Muscle of leg (tissue), 3 donors: ENCODE measurements at regions not wholly inside any gene's neighbourhood (a gene's known extent, or its start where the extent isn't known, plus 50 kb on each side); places are given as distances from the start of the nearest gene placed in this dataset.
"Not testable (repeated sequence)": the region's sequence is repeated elsewhere in the genome, so short reads cannot be mapped to it uniquely, and the experiment has no call there.

Experiments
- DNase-seq: peaks from one replicate; pipeline ENCODE4 v3.0.0; 2013
- H3K27ac ChIP-seq: one replicate; pipeline ENCODE4 v1.5.1; 2013; ENCODE audit warnings: mild to moderate bottlenecking, low read length, control low read depth
- H3K27me3 ChIP-seq: one replicate; pipeline ENCODE4 v1.6.1; 2013; ENCODE audit warnings: low read length; ENCODE audit not compliant: control insufficient read depth, insufficient read depth
- H3K36me3 ChIP-seq: one replicate; pipeline ENCODE4 v1.6.1; 2013; ENCODE audit warnings: low read length; ENCODE audit not compliant: control insufficient read depth, insufficient read depth
- H3K4me1 ChIP-seq: one replicate; pipeline ENCODE4 v1.6.1; 2013; ENCODE audit warnings: low read length; ENCODE audit not compliant: control insufficient read depth, insufficient read depth
- H3K4me3 ChIP-seq: one replicate; pipeline ENCODE4 v1.5.1; 2013; ENCODE audit warnings: low read length, control low read depth
- H3K9me3 ChIP-seq: replicated peaks from 2 replicates; pipeline ENCODE4 v1.6.1; 2013; ENCODE audit warnings: low read depth, low read length; ENCODE audit not compliant: control insufficient read depth
- WGBS: methylation state at CpG from one replicate; pipeline ENCODE4 v1.1.5; 2013; ENCODE audit warnings: missing lambda C conversion rate; ENCODE audit not compliant: insufficient coverage; 5-methylcytosine and 5-hydroxymethylcytosine counted together

DNA sequence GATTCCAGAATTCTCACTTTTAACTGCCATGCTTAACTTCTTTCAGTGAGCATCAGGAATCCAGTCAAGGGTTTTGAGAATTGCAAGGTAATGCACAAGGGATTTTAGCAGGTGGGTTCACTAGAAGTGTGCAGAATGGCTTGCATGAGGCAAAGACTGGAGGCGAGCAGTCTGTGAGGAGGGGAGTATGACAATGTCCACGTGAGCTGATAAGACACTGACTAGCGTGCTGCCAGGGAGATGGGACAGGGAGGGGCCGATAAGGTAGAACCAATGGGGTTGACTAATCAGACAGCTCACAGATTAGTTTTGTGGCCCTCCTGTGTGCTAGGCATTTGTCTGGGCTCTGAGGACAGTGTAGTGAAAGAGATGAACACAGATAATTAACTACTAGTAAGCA, 102.0 kb upstream of the DAZL start:
- no peaks in the 10 kb centered on the region for H3K4me1 ChIP-seq
- no peaks in the 10 kb centered on the region for H3K36me3 ChIP-seq
- 61% methylated on average over 4 of the region's 4 CpGs for WGBS
- no peaks in the 10 kb centered on the region for H3K27me3 ChIP-seq
- no peaks in the 10 kb centered on the region for H3K9me3 ChIP-seq
- no peak overlapping the region for H3K4me3 ChIP-seq
- H3K27ac ChIP-seq, result no peak overlapping the region
- no peak for DNase-seq

DNA sequence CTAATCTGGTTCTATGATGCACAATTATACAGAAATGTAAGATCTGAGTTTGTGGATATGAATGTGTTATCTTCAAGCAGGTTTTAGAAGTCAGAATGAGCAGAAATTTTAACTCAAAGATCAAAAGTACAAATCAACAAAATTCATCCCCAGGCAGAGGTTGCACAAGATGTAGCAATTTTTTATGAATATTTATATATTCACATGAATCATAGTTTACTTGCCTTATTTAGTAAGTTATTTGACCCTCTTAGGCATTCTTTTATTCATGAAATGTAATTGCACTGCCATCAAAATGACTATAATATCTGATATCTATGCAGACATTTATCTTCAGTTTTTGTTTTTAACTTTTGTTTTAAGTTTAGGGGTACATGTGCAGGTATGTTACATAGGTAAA, 103.1 kb upstream of the DAZL start:
- Histone ChIP-seq H3K27ac (no peak overlapping the region), H3K27me3 (no peaks in the 10 kb centered on the region), H3K4me1 (no peaks in the 10 kb centered on the region), H3K9me3 (no peaks in the 10 kb centered on the region), H3K4me3 (no peak overlapping the region), H3K36me3 (no peaks in the 10 kb centered on the region)
- DNase-seq, result no peak

DNA sequence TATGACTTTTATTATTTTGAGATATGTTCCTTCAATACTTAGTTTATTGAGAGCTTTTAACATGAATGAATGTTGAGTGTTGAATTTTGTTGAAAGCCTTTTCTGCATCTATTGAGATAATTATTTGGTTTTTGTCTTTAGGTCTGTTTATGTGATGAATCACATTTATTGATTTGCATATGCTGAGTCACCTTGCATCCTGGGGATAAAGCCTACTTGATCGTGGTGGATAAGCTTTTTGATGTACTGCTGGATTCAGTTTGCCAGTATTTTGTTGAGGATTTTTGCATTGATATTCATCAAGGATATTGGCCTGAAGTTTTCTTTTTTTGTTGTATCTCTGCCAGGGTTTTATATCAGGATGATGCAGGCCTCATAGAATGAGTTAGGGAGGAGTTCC, 106.5 kb upstream of the DAZL start:
- no CpG with 5 or more reads among the region's 1 CpG for WGBS
- H3K9me3 ChIP-seq, H3K27ac ChIP-seq, DNase-seq, H3K36me3 ChIP-seq, H3K4me3 ChIP-seq, H3K27me3 ChIP-seq, H3K4me1 ChIP-seq: not testable (repeated sequence)

DNA sequence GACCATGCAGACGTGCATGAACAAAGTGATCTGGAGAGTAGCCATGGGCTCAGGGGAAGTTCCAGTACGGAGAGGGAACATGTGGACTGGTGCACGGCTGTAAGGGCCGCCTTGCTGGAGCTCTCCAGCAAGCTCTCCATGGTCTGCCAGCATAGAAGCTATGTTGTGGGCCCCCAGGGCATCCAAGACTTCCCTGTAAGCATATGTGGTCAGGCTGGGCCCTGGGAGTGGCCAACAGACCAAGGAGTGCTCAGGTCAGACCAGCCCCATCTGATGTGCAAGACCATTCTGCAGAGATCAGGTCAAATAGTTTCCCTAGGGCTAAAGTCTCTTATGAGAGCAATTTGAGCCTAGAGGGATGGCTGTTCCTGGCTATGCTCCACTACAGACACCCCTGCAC, 110.1 kb upstream of the DAZL start:
- Histone ChIP-seq H3K9me3 (peaks cover 2% of the 10 kb centered on the region), H3K27me3 (no peaks in the 10 kb centered on the region), H3K36me3 (no peaks in the 10 kb centered on the region), H3K4me1 (no peaks in the 10 kb centered on the region), H3K4me3 (no peak overlapping the region), H3K27ac (no peak overlapping the region)
- no peak for DNase-seq
- WGBS, result 88% methylated on average over 4 of the region's 4 CpGs

DNA sequence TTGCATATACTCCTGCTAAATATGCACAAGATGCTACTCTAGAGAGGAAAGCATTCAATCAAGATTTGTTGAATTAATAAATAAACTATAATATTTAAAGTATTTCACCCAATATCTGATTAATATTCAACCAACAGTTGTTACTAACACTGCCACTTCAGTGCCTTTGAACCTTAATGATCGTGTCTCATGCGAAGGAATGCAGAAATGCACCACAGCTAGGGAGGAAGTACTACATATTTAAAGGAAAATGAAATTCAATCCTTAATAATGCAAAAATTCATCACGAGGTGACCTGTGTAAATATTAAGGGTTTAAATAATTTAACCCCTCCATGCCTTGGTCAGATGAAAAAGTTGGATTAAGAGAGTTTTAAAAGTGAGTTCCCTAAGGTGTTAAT, 114.2 kb upstream of the DAZL start:
- Histone ChIP-seq H3K27me3 (no peaks in the 10 kb centered on the region), H3K27ac (no peak overlapping the region), H3K4me3 (no peak overlapping the region), H3K4me1 (no peaks in the 10 kb centered on the region), H3K36me3 (no peaks in the 10 kb centered on the region), H3K9me3 (no peaks in the 10 kb centered on the region)
- WGBS, result no CpG with 5 or more reads among the region's 3 CpGs
- DNase-seq, result no peak

DNA sequence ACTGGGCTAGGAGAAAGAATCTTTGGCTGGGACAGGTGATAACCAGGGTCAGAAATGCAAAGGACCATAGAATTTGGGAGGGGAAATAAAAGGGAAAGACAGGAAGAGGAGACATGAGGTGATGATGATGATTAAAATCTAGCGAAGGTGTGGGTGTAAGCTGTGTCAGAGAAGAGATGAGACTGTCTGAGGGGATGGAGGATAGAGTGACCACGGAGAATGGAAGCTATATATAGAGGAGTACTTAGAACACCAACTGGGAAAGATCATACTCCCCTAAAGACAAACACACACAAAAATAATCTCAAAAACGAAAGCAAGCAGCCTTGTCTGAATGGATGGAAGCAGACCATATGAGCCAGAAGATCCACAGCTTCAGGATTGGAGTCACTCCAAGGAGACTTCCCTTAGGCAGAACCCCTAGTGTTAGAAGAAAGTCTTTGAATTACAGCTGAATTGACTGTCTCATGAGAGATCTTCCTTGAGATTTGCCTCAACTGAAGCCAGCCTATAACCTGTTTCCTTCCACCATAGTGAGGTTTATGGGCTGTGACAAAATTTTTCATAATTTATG, 115.2 kb upstream of the DAZL start:
- no peaks in the 10 kb centered on the region for H3K4me1 ChIP-seq
- H3K9me3 ChIP-seq, result no peaks in the 10 kb centered on the region
- 100% methylated on average over 1 of the region's 3 CpGs for WGBS
- DNase-seq, result no peak
- H3K4me3 ChIP-seq, result no peak overlapping the region
- H3K27ac ChIP-seq, result no peak overlapping the region
- H3K36me3 ChIP-seq, result no peaks in the 10 kb centered on the region
- H3K27me3 ChIP-seq, result no peaks in the 10 kb centered on the region

DNA sequence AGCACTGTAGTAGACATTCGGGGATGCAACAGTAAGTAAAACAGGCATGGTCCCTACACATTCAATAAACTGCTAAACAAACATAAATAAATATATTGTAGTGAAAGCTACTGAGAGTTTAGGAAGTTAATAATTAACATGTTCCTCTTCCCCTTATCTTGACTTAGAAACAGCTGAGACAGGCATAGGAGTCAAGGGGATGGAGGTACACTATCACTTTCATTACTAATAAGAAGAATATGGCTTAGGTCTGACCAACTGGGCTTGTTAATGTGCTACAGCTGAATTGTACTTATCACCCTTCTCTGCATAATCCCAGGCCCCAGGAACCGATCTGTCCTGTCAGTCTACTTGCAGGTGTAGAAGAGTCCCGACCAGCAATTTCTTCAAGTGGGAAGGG, 116.3 kb upstream of the DAZL start:
- H3K4me3 ChIP-seq, result no peak overlapping the region
- H3K36me3 ChIP-seq, result no peaks in the 10 kb centered on the region
- WGBS, result no CpG with 5 or more reads among the region's 3 CpGs
- no peaks in the 10 kb centered on the region for H3K4me1 ChIP-seq
- no peak for DNase-seq
- H3K27ac ChIP-seq, result no peak overlapping the region
- H3K27me3 ChIP-seq, result no peaks in the 10 kb centered on the region
- H3K9me3 ChIP-seq, result peaks cover 2% of the 10 kb centered on the region

DNA sequence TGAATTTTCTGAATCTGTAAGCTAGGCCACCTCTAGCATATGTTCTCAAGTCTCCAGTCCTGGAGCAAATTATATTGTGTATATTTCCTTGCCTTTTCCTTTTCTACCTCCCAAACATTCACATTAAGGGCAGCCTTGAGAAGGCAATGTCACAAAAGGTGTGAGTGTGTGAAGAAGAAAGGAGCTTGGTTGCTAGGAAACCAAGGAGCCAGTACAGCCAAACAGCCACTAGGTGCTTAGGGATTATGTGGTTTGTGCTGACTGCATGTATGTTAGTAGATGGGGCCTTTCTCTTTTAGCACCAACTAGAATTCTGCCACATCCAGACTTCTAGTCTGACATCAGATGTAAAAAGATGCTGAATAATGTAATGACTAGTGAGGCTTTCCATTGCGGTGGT, 118.8 kb upstream of the DAZL start:
- no CpG with 5 or more reads among the region's 1 CpG for WGBS
- no peaks in the 10 kb centered on the region for H3K4me1 ChIP-seq

DNA sequence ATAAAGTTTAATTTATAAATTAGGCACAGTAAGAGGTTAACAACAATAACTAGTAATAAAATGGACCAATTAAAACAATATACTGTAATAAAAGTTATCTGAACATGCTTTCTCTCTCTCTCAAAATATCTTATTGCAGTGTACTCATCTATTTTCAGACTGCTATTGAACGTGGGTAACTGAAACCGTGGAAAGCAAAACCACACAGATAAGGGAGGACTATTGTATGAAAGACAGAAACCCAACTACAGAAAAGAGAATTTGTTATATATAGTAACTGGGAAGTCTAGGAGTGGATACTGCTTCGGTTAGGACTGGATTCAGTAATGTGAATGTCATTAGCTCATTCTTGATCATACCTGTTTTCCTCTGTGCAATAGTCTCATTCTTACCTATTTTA, 119.3 kb upstream of the DAZL start:
- no peaks in the 10 kb centered on the region for H3K4me1 ChIP-seq
- DNase-seq, result no peak
- WGBS, result no CpG with 5 or more reads among the region's 3 CpGs
- no peaks in the 10 kb centered on the region for H3K27me3 ChIP-seq
- H3K27ac ChIP-seq, result no peak overlapping the region
- H3K36me3 ChIP-seq, result no peaks in the 10 kb centered on the region
- H3K9me3 ChIP-seq, result peaks cover 2% of the 10 kb centered on the region
- no peak overlapping the region for H3K4me3 ChIP-seq

More for the DNA sequence above, 118.8 kb upstream of the DAZL start:
- Histone ChIP-seq H3K4me3 (no peak overlapping the region), H3K9me3 (peaks cover 2% of the 10 kb centered on the region), H3K36me3 (no peaks in the 10 kb centered on the region), H3K27ac (no peak overlapping the region), H3K27me3 (no peaks in the 10 kb centered on the region)
- no peak for DNase-seq

DNA sequence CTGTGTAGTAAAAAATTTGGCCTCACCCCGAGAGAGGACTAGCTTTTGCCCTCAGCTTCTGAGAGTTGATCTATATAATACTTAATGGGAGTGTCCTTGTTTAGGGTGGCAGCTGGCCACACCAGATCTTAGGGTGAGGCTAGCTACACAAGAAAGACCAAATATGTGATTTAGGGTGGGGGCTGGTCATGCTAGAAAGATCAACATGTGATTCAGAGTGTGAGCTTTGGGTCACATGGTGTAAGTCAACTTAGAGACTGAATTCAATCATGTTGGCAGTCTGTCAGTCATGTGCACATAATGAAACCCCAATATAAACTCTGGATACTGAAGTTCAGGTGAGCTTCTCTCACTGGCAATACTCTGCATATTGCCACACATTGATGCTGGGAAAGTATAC, 120.7 kb upstream of the DAZL start:
- peaks cover 2% of the 10 kb centered on the region for H3K9me3 ChIP-seq
- DNase-seq, result no peak
- no peaks in the 10 kb centered on the region for H3K4me1 ChIP-seq
- H3K36me3 ChIP-seq, result no peaks in the 10 kb centered on the region
- H3K4me3 ChIP-seq, result no peak overlapping the region
- H3K27ac ChIP-seq, result no peak overlapping the region
- WGBS, result no CpG with 5 or more reads among the region's 1 CpG
- no peaks in the 10 kb centered on the region for H3K27me3 ChIP-seq
